Body of pancreas (tissue), 4 donors: ENCODE measurements at regions not wholly inside any gene's neighbourhood (a gene's known extent, or its start where the extent isn't known, plus 50 kb on each side); places are given as distances from the start of the nearest gene placed in this dataset.

Experiments
- CTCF ChIP-seq, 7 experiments: fragments of 450-650 bp in 4 of 7; fragments of 200-600 bp in 3 of 7; sonication (generic) in 3 of 7; IDR thresholded peaks; one replicate each; pipeline ENCODE4 v1.5.1; 2016 to 2019; ENCODE audit warnings: antibody characterized with exemption in 7 of 7
- POLR2A ChIP-seq, 3 donors: fragments of 450-650 bp; IDR thresholded peaks; one replicate each; pipeline ENCODE4 v1.6.1; 2016; ENCODE audit warnings: antibody characterized with exemption in 3 of 3, mild to moderate bottlenecking in 2 of 3

DNA sequence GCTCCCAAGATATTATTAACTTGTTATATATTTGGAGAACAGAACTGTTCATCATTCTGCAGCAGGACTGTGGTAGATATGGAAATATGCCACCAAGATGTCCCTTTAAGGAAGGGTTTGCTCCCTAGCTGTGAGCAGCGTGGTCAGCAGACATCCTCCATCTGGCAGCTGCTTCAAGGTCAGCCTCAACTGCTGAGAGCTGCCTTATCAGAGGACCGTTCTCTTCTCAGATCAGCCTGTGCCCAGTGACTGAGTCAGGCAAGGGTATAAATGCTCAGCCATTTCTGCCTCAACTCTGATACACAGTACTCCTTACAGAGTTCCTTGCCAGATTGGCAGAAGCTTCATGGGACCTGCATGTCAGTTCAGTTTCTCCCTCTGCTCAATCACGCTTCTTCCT, 63.4 kb upstream of the MAGEB2 start:
- TF ChIP-seq CTCF (IDR thresholded peaks at IDR 0.05) (no peak), POLR2A (IDR thresholded peaks at IDR 0.05) (no peak)
